ENCODE measurements at regions not wholly inside any gene's neighbourhood (a gene's known extent, or its start where the extent isn't known, plus 50 kb on each side); places are given as distances from the start of the nearest gene placed in this dataset.

DNA sequence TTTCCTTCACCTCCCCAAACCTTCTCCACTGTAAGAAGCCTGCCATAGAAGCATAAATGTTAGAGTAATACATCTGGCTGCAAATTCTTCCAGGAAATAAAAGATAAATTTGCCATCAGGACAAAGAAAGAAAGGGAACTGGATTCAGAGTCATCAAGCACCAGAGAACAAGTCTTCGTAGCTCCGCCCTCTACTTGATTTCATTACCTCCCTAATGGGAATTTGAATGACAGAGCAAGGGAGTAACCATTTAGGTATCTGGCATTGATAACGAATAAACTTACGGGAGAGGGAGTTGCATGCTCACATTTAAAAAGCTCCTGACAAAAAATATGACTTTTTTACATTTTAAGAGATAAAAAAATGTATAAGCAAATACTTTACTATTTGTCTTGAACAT lies 263.4 kb downstream of the NEBL start:
- Histone ChIP-seq H3K27me3 (ENCODE audit: control insufficient read depth in 4 of 4, insufficient read depth in 4 of 4, low read length in 3 of 4) (no peaks in the 10 kb centered on the region), H3K4me1 (ENCODE audit: control insufficient read depth in 4 of 4, insufficient read depth in 4 of 4, low read length in 3 of 4) (no peaks in the 10 kb centered on the region), H3K27ac (ENCODE audit: low read depth in 1 of 2, low read length in 2 of 2) (no peak overlapping the region), H3K9me3 (ENCODE audit: control insufficient read depth in 4 of 4, low read length in 3 of 4) (no peaks in the 10 kb centered on the region), H3K36me3 (ENCODE audit: control insufficient read depth in 4 of 4, insufficient read depth in 3 of 4, low read depth in 1 of 4, low read length in 3 of 4) (no peaks in the 10 kb centered on the region), H3K4me3 (ENCODE audit: low read depth in 1 of 3, low read length in 3 of 3) (no peak overlapping the region), H3K9ac (ENCODE audit: low read depth in 1 of 2, low read length in 2 of 2) (no peak overlapping the region)
- 84% methylated on average over 4 of the region's 4 CpGs for WGBS
- TF ChIP-seq SP1 (IDR thresholded peaks at IDR 0.05) = no peak
- no peak for TF ChIP-seq EGR1 (IDR thresholded peaks at IDR 0.05; ENCODE audit: low read depth in 2 of 2)
- TF ChIP-seq, protein P1, sequence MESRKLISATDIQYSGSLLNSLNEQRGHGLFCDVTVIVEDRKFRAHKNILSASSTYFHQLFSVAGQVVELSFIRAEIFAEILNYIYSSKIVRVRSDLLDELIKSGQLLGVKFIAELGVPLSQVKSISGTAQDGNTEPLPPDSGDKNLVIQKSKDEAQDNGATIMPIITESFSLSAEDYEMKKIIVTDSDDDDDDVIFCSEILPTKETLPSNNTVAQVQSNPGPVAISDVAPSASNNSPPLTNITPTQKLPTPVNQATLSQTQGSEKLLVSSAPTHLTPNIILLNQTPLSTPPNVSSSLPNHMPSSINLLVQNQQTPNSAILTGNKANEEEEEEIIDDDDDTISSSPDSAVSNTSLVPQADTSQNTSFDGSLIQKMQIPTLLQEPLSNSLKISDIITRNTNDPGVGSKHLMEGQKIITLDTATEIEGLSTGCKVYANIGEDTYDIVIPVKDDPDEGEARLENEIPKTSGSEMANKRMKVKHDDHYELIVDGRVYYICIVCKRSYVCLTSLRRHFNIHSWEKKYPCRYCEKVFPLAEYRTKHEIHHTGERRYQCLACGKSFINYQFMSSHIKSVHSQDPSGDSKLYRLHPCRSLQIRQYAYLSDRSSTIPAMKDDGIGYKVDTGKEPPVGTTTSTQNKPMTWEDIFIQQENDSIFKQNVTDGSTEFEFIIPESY (IDR thresholded peaks at IDR 0.05) = no peak
- TF ChIP-seq RAD21 (IDR thresholded peaks at IDR 0.05) = no peak
- TF ChIP-seq, protein P2, sequence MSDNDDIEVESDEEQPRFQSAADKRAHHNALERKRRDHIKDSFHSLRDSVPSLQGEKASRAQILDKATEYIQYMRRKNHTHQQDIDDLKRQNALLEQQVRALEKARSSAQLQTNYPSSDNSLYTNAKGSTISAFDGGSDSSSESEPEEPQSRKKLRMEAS (IDR thresholded peaks at IDR 0.05) = no peak
- TF ChIP-seq, protein P3, sequence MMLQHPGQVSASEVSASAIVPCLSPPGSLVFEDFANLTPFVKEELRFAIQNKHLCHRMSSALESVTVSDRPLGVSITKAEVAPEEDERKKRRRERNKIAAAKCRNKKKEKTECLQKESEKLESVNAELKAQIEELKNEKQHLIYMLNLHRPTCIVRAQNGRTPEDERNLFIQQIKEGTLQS (IDR thresholded peaks at IDR 0.05) = no peak
- TF ChIP-seq, protein P4, sequence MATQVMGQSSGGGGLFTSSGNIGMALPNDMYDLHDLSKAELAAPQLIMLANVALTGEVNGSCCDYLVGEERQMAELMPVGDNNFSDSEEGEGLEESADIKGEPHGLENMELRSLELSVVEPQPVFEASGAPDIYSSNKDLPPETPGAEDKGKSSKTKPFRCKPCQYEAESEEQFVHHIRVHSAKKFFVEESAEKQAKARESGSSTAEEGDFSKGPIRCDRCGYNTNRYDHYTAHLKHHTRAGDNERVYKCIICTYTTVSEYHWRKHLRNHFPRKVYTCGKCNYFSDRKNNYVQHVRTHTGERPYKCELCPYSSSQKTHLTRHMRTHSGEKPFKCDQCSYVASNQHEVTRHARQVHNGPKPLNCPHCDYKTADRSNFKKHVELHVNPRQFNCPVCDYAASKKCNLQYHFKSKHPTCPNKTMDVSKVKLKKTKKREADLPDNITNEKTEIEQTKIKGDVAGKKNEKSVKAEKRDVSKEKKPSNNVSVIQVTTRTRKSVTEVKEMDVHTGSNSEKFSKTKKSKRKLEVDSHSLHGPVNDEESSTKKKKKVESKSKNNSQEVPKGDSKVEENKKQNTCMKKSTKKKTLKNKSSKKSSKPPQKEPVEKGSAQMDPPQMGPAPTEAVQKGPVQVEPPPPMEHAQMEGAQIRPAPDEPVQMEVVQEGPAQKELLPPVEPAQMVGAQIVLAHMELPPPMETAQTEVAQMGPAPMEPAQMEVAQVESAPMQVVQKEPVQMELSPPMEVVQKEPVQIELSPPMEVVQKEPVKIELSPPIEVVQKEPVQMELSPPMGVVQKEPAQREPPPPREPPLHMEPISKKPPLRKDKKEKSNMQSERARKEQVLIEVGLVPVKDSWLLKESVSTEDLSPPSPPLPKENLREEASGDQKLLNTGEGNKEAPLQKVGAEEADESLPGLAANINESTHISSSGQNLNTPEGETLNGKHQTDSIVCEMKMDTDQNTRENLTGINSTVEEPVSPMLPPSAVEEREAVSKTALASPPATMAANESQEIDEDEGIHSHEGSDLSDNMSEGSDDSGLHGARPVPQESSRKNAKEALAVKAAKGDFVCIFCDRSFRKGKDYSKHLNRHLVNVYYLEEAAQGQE (IDR thresholded peaks at IDR 0.05) = no peak
- no peak for TF ChIP-seq JUND (IDR thresholded peaks at IDR 0.05)
- TF ChIP-seq YY1 (IDR thresholded peaks at IDR 0.05) = no peak
- no peak for TF ChIP-seq HNF4A (conservative IDR thresholded peaks at IDR 0.05)
- no peak for TF ChIP-seq RXRA (IDR thresholded peaks at IDR 0.05)
- no peak for TF ChIP-seq FOXA2 (IDR thresholded peaks at IDR 0.05)
- no peak for DNase-seq (ENCODE audit: low spot score)

DNA sequence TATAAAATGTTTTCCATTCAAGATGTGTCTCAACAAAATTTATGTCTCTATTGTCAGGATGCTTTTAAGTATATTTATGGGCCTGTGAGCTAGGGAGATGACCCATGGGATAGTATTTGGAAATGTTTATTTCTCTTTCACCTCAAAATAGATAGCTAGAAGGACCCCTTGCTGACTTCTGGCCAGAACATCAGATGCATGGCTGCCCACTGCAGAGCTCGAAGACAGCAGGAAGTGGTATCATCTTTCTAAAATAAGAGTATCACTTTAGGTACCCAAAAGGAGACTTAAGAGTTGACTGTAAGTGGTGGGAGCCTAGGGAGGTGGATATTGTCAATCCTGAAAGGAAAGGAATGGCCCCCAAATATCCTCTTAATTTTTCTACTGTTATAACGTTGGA lies 264.4 kb downstream of the NEBL start:
- Histone ChIP-seq H3K9me3 (ENCODE audit: control insufficient read depth in 4 of 4, low read length in 3 of 4) (no peaks in the 10 kb centered on the region), H3K9ac (ENCODE audit: low read depth in 1 of 2, low read length in 2 of 2) (no peak overlapping the region), H3K27me3 (ENCODE audit: control insufficient read depth in 4 of 4, insufficient read depth in 4 of 4, low read length in 3 of 4) (no peaks in the 10 kb centered on the region), H3K36me3 (ENCODE audit: control insufficient read depth in 4 of 4, insufficient read depth in 3 of 4, low read depth in 1 of 4, low read length in 3 of 4) (no peaks in the 10 kb centered on the region), H3K4me3 (ENCODE audit: low read depth in 1 of 3, low read length in 3 of 3) (no peak overlapping the region), H3K27ac (ENCODE audit: low read depth in 1 of 2, low read length in 2 of 2) (no peak overlapping the region), H3K4me1 (ENCODE audit: control insufficient read depth in 4 of 4, insufficient read depth in 4 of 4, low read length in 3 of 4) (no peaks in the 10 kb centered on the region)
- TF ChIP-seq FOXA2 (IDR thresholded peaks at IDR 0.05) (no peak), EGR1 (IDR thresholded peaks at IDR 0.05; ENCODE audit: low read depth in 2 of 2) (no peak), RXRA (IDR thresholded peaks at IDR 0.05) (no peak)
- TF ChIP-seq, protein P1 (IDR thresholded peaks at IDR 0.05) = no peak
- TF ChIP-seq, protein P4 (IDR thresholded peaks at IDR 0.05) = no peak
- TF ChIP-seq, protein P3 (IDR thresholded peaks at IDR 0.05) = no peak
- DNase-seq (ENCODE audit: low spot score) = no peak
- WGBS = 65% methylated on average over 2 of the region's 2 CpGs

Data from liver (tissue), 7 donors.